HG03039 (cell line): ENCODE measurements at regions not wholly inside any gene's neighbourhood (a gene's known extent, or its start where the extent isn't known, plus 50 kb on each side); places are given as distances from the start of the nearest gene placed in this dataset.

Experiments used
- ATAC-seq: cut with Tn5 transposase; IDR thresholded peaks from one replicate; pipeline ENCODE4 v1.9.1; 2021; ENCODE audit warnings: mild to moderate bottlenecking, moderate library complexity; ENCODE audit not compliant: unreplicated experiment

DNA sequence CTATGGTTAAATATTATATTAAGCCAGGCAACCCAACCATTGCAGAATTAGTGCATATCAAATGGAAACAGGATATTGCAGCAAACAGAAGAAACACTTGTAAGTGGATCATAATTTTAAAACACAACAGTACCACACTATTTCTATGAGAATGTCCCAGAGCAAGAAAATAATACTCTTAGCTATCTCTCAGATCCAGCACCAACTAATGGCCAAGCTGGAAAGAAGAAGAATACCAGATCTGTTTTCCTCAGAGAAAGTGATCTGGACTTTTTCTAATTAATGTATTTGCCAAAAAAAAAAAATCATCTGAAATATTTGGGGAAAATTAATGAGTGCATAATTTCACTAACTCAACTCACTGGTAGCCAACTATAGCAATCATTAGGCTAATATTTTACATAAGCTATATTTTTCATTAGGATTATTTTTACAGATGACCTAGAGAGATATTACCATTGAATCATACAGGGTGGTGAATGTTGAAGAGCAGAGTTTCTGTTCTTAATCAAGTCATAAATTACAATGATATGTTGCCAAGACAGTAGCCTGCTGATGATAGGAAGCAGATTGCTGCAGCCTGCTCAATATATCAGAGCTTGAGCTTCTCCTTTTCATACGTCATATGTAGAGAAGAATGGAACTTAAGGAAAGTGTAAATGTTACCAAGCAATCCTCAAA lies 995.4 kb upstream of the LRRN3 start:
- no peak for ATAC-seq

- no peak for ATAC-seq
These were observed 986.7 kb upstream of the LRRN3 start for GRCh38 chr7:110104243-110104642.

DNA sequence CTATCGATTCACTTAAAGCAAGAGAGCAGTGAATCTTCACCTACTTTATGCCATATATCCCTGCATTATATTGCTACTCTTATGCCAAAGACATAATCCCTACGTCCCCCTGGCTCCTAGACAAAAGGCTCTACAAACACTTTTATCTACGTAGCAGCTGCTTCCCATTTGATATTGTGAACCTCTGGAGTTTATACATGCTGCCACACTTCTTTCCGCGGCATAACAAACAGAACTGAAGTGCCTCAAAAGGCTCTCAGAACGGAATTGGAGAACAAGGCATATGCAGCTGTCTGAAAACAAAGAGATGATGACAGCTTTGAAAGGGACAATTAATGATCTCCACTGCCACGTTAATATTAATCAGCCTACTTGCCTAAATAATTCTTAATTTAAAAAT lies 985.6 kb upstream of the LRRN3 start:
- ATAC-seq, result no peak

GRCh38 chr7:110105840-110106239 lies 985.1 kb upstream of the LRRN3 start:
- ATAC-seq, result no peak

GRCh38 chr7:110119883-110120581 lies 970.9 kb upstream of the LRRN3 start:
- ATAC-seq, result no peak

DNA sequence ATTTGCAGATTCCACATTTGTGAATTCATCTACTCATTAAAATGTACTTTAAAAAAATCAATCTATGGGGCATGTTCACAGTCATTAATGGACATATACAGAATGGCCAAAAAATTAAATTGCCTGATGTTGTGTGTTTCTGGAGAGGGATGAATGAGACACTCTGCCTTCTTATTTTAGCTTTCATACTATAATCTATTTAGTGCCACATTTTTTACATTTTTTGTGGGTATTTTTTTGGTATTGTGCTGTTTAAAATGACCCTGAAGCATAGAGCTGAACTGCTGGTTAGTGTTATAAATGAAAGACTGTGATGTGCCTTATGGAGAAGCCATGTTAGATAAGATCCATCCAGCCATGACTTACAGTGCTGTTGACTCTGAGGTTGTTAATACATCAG lies 961.8 kb upstream of the LRRN3 start:
- no peak for ATAC-seq

DNA sequence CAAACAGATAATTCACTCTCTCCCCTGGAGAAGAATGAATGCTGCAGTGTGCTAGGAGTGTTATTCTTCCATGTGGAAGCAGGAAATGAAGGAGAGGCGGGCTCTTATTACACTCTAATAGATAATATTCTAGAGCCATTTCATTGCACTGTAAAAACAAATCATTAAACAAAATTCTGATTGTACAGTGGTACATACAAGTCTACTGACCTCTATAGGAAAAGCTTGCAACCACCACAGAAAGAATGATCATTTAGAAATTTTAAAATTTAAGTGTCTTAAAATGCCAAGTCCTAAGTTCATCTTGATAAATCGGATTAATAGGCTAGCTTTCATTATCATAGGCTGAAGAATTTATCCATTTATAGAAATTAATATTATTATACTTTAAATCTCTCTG lies 960.3 kb upstream of the LRRN3 start:
- no peak for ATAC-seq

DNA sequence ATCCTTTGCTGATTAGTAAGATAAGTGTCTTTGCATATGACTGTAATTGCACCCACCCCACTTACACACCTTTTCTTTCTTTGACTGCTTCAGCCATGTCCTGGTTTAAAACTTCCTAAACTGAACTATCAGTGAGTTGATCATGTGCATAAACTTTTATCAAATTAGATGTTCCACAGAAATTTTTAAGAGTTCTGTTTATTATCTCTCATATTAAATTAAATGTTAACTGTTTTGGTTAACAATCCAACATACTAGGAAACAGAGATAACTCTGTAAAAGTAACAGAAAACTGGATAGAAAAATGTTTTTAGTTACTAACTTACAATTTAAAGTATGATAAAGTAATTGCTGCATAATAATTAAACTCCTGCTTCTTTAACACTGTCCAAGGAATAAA lies 959.6 kb upstream of the LRRN3 start:
- ATAC-seq, result no peak

DNA sequence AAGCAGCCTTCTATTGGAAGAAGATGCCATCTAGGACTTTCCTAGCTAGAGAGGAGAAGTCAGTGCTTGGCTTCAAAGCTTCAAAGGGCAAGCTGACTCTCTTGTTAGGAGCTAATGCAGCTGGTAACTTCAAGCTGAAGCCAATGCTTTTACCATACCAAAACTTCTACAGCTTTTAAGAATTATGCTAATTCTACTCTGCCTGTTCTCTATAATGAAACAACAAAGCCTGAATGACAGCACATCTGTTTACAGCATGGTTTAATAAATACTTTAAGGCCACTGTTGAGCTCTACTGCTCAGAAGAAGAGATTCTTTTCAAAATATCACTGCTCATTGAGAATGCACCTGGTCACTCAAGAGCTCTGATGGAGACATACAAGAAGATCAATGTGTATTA lies 951.9 kb upstream of the LRRN3 start:
- ATAC-seq, result no peak

DNA sequence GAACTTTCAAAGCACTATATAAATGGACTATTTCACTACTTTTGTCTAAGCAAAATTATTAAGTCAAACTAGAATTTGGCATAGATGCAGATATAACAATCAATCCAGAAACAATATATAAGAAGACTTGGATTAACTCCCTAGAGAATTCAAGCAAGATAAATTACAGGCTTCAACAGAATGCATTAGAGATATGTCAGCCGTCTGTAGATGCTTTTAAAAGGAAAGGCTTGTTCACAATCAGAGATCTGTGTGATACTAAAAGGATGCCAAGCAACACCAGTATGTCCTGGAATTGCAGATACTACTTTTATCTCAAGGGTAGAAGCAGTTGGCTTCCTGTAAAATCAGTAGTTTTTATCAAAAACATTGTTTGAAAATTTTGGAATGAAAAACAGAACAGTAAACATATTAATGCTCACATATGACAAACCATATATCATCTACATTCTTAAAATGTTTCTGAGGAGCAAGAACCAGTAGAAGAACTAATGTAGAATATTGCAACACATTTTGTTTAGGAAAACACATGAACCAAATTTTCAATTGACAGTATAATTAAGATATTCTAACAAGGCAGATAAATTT lies 947.9 kb upstream of the LRRN3 start:
- no peak for ATAC-seq

DNA sequence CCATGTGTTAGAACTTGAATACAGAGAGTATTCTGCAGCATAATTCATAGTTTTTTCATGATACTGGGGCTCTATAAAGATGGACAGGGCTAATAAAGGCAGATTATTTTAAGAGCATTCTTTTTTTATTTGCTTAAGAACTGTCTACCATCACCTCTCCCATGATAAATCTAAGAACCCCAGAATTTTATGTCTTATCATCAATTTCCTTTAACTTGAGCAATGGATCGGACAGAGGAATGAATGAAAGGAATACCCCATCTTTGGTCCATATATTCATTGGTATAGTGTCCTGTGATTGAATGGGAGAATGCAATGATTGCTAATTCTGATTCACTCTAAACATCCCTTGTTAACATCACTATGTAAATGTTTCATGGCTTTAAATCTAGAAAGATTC lies 946.3 kb upstream of the LRRN3 start:
- no peak for ATAC-seq

DNA sequence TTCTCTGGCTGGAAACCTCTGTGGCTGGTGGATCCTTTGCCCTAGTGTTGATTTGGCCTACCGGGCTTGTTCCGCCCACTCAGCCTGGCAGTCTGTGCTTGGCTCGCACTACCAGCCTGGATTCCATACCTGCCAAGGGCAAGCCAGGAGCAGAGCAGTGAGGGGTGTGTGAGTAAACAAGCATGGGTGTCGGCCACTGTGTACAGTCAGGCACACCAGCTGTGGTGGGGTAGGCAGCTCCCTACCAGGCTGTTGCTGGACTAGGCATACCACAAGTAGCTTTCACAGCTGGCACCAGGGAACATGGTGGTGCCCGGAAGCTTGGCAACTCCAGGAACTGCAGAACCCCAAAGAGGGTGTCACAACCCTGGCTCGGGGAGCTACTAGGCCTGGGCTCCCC lies 942.9 kb upstream of the LRRN3 start:
- no peak for ATAC-seq

DNA sequence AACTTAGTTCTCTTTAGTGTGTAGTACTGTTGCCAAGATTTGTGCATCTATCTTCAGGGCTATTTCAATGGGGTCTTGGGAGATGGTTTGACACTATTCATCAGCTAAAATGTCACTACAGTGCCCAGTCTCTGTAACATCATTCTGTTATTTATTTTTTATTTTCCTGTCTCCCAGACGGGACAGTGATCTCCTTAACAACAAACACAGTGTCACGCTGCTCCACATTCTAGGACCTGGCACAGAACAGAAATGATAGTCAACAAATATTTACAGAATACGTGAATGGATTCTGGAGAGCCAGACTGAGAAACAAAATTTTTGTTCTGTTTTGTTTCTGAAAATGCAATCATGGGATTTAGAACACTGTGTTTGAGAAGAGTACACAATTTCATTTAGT lies 937.7 kb upstream of the LRRN3 start:
- ATAC-seq, result no peak

DNA sequence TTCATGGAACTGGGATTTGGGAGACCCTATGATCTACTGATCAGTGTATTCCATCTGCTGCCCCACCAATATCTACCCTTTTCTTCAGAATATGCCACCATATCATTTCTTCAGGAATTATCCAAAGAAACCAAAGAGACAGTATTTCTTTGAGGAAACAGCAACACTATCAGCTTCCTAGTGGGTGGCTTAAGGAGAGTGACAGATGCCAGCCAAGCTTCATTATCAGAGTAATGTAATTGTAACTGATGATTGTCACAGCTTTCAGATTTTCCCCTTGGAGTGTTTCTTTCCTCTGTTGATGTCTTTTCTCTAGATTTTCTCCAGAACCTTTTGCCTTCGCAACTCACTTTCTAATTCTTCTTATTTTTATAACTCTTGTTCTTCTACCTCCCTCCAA lies 934.4 kb upstream of the LRRN3 start:
- ATAC-seq, result no peak

DNA sequence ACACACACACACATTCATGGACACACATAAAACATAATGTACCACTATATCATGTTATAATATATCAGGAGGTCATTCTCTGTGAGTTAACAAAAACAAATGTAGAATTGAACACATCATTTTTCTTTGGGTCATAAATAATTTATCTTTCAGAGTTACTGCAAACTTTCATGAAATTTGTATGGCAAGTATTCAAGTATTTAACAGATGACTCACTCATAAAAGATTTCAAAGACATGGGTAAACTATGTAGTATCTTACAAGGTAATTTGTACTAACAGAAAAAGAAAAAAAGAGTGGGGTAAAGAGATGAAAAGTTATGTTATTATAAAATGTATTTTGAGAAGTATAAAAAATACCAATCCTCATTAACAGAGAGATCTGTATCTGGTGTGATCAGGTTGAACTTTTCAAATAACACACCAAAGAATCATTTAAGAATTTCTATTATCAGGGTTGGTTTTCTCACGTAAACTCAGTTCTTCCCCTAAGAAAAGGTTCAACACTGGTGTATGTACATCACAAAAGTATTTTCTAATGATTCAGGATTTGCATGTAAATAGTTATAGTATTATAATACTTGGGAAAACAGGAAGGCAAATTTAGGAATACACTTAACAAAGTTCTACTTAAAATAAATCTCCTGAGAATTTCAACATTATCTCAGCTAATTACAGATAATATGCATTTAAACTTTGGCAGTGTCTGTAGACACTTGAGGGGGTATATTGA lies 933.1 kb upstream of the LRRN3 start:
- no peak for ATAC-seq

GRCh38 chr7:110168010-110168409 lies 922.9 kb upstream of the LRRN3 start:
- ATAC-seq, result no peak

- ATAC-seq, result no peak
These were observed 920.1 kb upstream of the LRRN3 start for GRCh38 chr7:110170841-110171240.

DNA sequence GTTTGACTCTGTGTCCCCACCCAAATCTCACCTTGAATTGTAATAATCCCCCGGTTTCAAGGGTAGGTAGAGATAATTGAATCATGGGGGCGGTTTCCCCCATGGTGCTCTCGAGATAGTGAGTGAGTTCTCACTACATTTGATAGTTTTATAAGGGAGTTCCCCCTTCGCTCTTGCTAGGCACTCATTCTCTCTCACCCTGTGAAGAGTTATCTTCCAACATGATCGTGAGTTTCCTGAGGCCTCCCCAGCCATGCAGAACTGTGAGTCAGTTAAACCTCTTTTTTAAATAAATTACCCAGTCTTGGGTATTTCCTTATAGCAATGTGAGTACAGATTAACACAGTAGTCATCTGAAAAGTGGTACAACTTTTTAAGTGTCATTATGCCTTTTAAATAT lies 913.5 kb upstream of the LRRN3 start:
- ATAC-seq, result no peak

DNA sequence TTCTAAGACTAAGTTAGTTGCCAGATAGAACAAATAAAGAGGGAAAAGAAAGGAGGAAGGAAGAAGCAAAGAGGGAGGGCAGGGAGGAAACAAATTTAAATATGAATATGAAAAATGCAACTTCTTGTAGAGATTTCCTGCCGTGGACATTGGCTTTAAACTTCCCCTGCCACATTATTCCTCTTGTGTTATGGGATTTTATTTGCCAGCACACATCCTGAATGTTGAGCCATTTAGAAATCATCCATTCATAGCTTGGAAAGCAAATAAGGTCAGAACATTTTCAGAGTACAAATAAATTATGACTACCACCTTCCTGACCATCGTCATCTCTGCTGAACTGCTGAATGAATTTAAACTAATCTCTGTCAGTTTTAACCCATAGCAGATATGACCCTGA lies 911.9 kb upstream of the LRRN3 start:
- no peak for ATAC-seq

DNA sequence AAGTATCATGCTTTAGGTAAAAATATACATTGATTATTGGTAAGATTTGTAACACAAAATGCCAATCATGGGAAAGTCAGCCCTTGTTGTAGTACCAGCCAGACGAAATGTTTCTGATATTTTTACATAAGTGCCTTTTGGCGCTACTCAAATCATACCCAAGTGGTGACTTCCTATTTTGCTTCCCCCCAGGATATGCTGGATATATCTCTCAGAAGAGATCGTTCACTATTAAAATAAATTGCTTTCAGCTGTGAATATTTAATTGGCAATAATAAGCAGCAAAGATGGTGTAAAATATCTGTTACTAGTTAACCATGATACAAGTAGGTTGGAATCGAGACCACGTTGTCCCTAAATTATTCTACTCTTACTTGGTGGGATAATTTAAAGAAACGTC lies 909.2 kb upstream of the LRRN3 start:
- ATAC-seq, result no peak

GRCh38 chr7:110186334-110186733 lies 904.6 kb upstream of the LRRN3 start:
- ATAC-seq, result no peak
